ENCODE measurements at regions not wholly inside any gene's neighbourhood (a gene's known extent, or its start where the extent isn't known, plus 50 kb on each side); places are given as distances from the start of the nearest gene placed in this dataset.

GRCh38 chr16:79468121-79468552, 132.4 kb downstream of the MAF start:
- Histone ChIP-seq H3K79me2 (ENCODE audit: control insufficient read depth, insufficient read depth, low read length) (no peaks in the 10 kb centered on the region), H3K4me2 (ENCODE audit: insufficient read depth, low read length) (no peak overlapping the region), H4K20me1 (replicated peaks; ENCODE audit: control insufficient read depth, insufficient read depth, low read length) (no peaks in the 10 kb centered on the region), H3K9me1 (ENCODE audit: control insufficient read depth, insufficient read depth, low read length) (no peaks in the 10 kb centered on the region), H3K27me3 (ENCODE audit: control insufficient read depth in 2 of 2, insufficient read depth in 2 of 2, low read length in 2 of 2) (peaks cover 4 to 8% of the 10 kb centered on the region in 2 experiments; a peak in 2 of 5 replicates), H3K4me3 (no peak overlapping the region), H3K27ac (ENCODE audit: extremely low read depth, low read depth, low read length) (no peak overlapping the region), H3K9ac (ENCODE audit: insufficient read depth in 1 of 2, low read depth in 2 of 2, low read length in 2 of 2) (no peak overlapping the region), H3K4me1 (replicated peaks in 1 of 2; ENCODE audit: control insufficient read depth in 2 of 2, insufficient read depth in 2 of 2, low read length in 2 of 2) (no peaks in the 10 kb centered on the region), H3K9me3 (replicated peaks; ENCODE audit: control insufficient read depth, insufficient read depth, low read depth, low read length) (no peaks in the 10 kb centered on the region), H2AFZ (ENCODE audit: low read depth, low read length) (no peak overlapping the region), H3K36me3 (ENCODE audit: control insufficient read depth, insufficient read depth, low read length) (no peaks in the 10 kb centered on the region)
- intact Hi-C loops (cut with micrococcal nuclease): no loop called here
- TF ChIP-seq MAFK (IDR thresholded peaks at IDR 0.05; ENCODE audit: low read length) (0 out of 2 replicates have a peak, but pooled peaks have one; percentile 23), C11orf30 (IDR thresholded peaks at IDR 0.05; ENCODE audit: low read depth) (peak; percentile 70), RBM39 (optimal IDR thresholded peaks at IDR 0.05; ENCODE audit: low read depth, low read length) (no peak), ZNF316 (IDR thresholded peaks at IDR 0.05) (peak; percentile 73), CTCF (IDR thresholded peaks at IDR 0.05 in 2 of 3, conservative IDR thresholded peaks at IDR 0.05 in 1 of 3; ENCODE audit: insufficient read depth in 2 of 3, low read depth in 1 of 3, low read length in 3 of 3) (0 out of 6 replicates have a peak, but pooled peaks of 1 of the 3 experiments have one; percentile 15), STAT6 (CRISPR knock-in tag; IDR thresholded peaks at IDR 0.05) (no peak), SREBF2 (CRISPR knock-in tag; IDR thresholded peaks at IDR 0.05) (no peak), MAFG (tag; conservative IDR thresholded peaks at IDR 0.05) (peak; percentile 40; the same call in 1 of the 2 replicates)
- no TSS peak for BruUV-seq (replicated peaks)
- WGBS (ENCODE audit: insufficient coverage, low coverage, missing lambda C conversion rate): under 1% methylated on average over 10 of the region's 10 CpGs
- FAIRE-seq (no peak), DNase-seq (ENCODE audit: extremely low read depth in 1 of 4, low spot score in 3 of 4) (peak in 1 of 4 experiments; percentile 3), ATAC-seq (no peak)
- in situ Hi-C loops (cut with MboI): no loop called here
- POLR2A ChIA-PET: interaction anchor here (0.7 to 1.3 kb wide), 2 partner anchors 16 to 287 kb away, joined by 3 read pairs; no protein-coding TSS in a partner anchor
- CTCF ChIA-PET (ENCODE audit: low intra/inter-chr PET ratio): no interaction called here
